Adrenal gland (tissue), 5 donors: ENCODE measurements at regions not wholly inside any gene's neighbourhood (a gene's known extent, or its start where the extent isn't known, plus 50 kb on each side); places are given as distances from the start of the nearest gene placed in this dataset.

Experiments
- CTCF ChIP-seq, 6 experiments: fragments of 450-650 bp in 4 of 6; fragments of 200-600 bp in 2 of 6; sonication (generic) in 1 of 6; IDR thresholded peaks; 1 replicate in 5 of 6; 2 replicates in 1 of 6; pipeline versions ENCODE4 v1.5.1 to v1.8.0; 2016 to 2021; ENCODE audit warnings: antibody characterized with exemption in 6 of 6, mild to moderate bottlenecking in 2 of 6, moderate library complexity in 1 of 6
- POLR2A ChIP-seq, 2 donors: fragments of 450-650 bp; IDR thresholded peaks; one replicate each; pipeline ENCODE4 v1.6.1; 2017; ENCODE audit warnings: antibody characterized with exemption in 2 of 2, mild to moderate bottlenecking in 2 of 2, moderate library complexity in 1 of 2
- donor health status: DM: no; HTN: no; CAD: no.

- TF ChIP-seq CTCF (IDR thresholded peaks at IDR 0.05) (no peak), POLR2A (IDR thresholded peaks at IDR 0.05) (no peak)
Observed at GRCh38 chr13:108475181-108475580, 154.2 kb upstream of the MYO16 start.
